ENCODE measurements at regions not wholly inside any gene's neighbourhood (a gene's known extent, or its start where the extent isn't known, plus 50 kb on each side); places are given as distances from the start of the nearest gene placed in this dataset.

DNA sequence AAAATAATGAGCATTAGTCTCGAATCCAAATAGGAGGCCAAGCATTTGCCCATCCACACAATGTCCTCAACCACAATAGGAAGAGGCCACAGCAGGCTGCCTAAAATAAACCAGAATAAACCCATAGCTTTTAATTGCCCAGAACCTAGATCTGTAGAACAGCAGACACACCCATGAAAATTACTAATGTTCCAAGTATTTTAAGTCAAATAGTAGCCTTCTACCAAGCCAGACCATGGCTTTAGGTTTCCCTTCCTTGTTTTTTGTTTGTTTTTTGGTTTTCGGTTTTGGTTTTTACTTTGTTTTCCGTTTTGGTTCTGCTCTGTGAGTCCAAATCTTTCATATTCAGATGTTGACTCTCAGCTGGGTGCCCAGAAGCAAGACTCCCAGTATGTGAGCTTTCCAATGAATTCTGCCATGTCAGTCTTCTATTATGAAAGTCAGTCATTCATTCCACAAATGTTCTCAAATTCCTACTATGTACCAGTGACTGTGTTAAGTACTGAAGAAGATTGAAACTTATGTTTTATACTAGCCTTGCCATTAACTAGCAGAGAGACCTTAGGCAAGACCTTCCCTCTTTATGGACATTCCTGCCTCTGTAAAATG lies 57.8 kb upstream of the BOC start (continued):
- TF ChIP-seq CHD7 (IDR thresholded peaks at IDR 0.05; ENCODE audit: insufficient replicate concordance, low read length) (no peak), POU5F1 (IDR thresholded peaks at IDR 0.05; ENCODE audit: low read depth, low read length) (no peak), RAD21 (IDR thresholded peaks at IDR 0.05 in 1 of 2, conservative IDR thresholded peaks at IDR 0.05 in 1 of 2; ENCODE audit: low read depth in 2 of 2, low read length in 2 of 2) (no peak), GTF2F1 (IDR thresholded peaks at IDR 0.05; ENCODE audit: borderline replicate concordance, low read depth, low read length) (no peak), CHD1 (IDR thresholded peaks at IDR 0.05; ENCODE audit: low read depth, low read length) (no peak), EP300 (IDR thresholded peaks at IDR 0.05; ENCODE audit: borderline replicate concordance in 1 of 2, low read depth in 2 of 2, low read length in 2 of 2) (no peak), EGR1 (IDR thresholded peaks at IDR 0.05; ENCODE audit: borderline replicate concordance, low read depth, low read length) (no peak)
